GM12878 (cell line): ENCODE measurements at regions not wholly inside any gene's neighbourhood (a gene's known extent, or its start where the extent isn't known, plus 50 kb on each side); places are given as distances from the start of the nearest gene placed in this dataset.

Experiments used
- ATAC-seq: fragments of 200-7000 bp; cut with Tn5 transposase; 3 replicates; pipeline ENCODE4 v1.9.1; 2020; ENCODE audit warnings: mild to moderate bottlenecking, moderate library complexity
- BruUV-seq: library from RNA; stranded (reverse); fragments of 400-500 nt; replicated peaks from 2 replicates; lab custom pipeline; 2021; lab: Mats Ljungman, UMichigan
- CTCF ChIA-PET: fragments of 300-600 bp; sonication (Branson Sonifier 250); formaldehyde crosslinking; extraction: SDS; loops from one replicate; lab custom pipeline; 2021; ENCODE audit warnings: inconsistent platforms; lab: Yijun Ruan, JAX
- POLR2A ChIA-PET: fragments of 350-600 bp; formaldehyde crosslinking; extraction: SDS; loops from one replicate; lab custom pipeline; 2021; ENCODE audit warnings: inconsistent platforms; lab: Charles Lee
- RAD21 ChIA-PET: fragments of 300-600 bp; sonication (Branson Sonifier 250); formaldehyde crosslinking; loops from one replicate; lab custom pipeline; 2023; ENCODE audit warnings: antibody characterized with exemption; ENCODE audit not compliant: unreplicated experiment; lab: Charles Lee
- SMC1A ChIA-PET: fragments of 300-600 bp; sonication (Branson Sonifier 250); formaldehyde crosslinking; loops from one replicate; lab custom pipeline; 2023; ENCODE audit not compliant: unreplicated experiment, uncharacterized antibody; lab: Charles Lee
- DNase-seq: peaks from one replicate; pipeline ENCODE4 v3.0.0-alpha.2; 2011; ENCODE audit warnings: low read depth, low spot score
- FAIRE-seq: peaks from 3 replicates; lab custom pipeline; 2011; peaks lifted over from hg19 to GRCh38; lab: Jason Lieb, UNC
- H2AFZ ChIP-seq: 2 replicates; pipeline ENCODE4 v1.6.0; 2011; ENCODE audit warnings: low read depth, low read length, control low read depth; ENCODE audit not compliant: control insufficient read depth
- H3K27ac ChIP-seq: 2 replicates; pipeline ENCODE4 v1.5.1; 2011; ENCODE audit warnings: control low read depth; ENCODE audit not compliant: control insufficient read depth, insufficient read depth
- H3K27me3 ChIP-seq, 2 experiments: replicated peaks in 1 of 2; 2 replicates each; pipeline versions ENCODE4 v1.6.0 to v1.6.1; 2011; ENCODE audit warnings: low read length in 1 of 2; ENCODE audit not compliant: control insufficient read depth in 2 of 2, insufficient read depth in 2 of 2
- H3K36me3 ChIP-seq, 2 experiments: 2 replicates each; pipeline ENCODE4 v1.5.1; 2011; ENCODE audit warnings: low read length in 1 of 2; ENCODE audit not compliant: control insufficient read depth in 2 of 2, insufficient read depth in 2 of 2
- H3K4me1 ChIP-seq: 2 replicates; pipeline ENCODE4 v1.6.1; 2011; ENCODE audit warnings: mild to moderate bottlenecking, low read length, moderate library complexity, mixed read lengths; ENCODE audit not compliant: control insufficient read depth, insufficient read depth
- H3K4me2 ChIP-seq: 2 replicates; pipeline ENCODE4 v1.6.0; 2011; ENCODE audit warnings: control low read depth; ENCODE audit not compliant: control insufficient read depth, insufficient read depth
- H3K4me3 ChIP-seq: fragments of 200-600 bp; sonication (generic); 2 replicates; pipeline ENCODE4 v1.5.1; 2016
- H3K79me2 ChIP-seq: 2 replicates; pipeline ENCODE4 v1.6.0; 2011; ENCODE audit warnings: low read length; ENCODE audit not compliant: control insufficient read depth, insufficient read depth
- H3K9ac ChIP-seq: 2 replicates; pipeline ENCODE4 v1.8.0; 2011; ENCODE audit warnings: low read length, control low read depth, mixed read lengths; ENCODE audit not compliant: control insufficient read depth, insufficient read depth
- H3K9me3 ChIP-seq: replicated peaks from 3 replicates; pipeline ENCODE4 v1.5.1; 2011; ENCODE audit warnings: mild to moderate bottlenecking, low read length; ENCODE audit not compliant: control insufficient read depth, insufficient read depth
- H4K20me1 ChIP-seq: 2 replicates; pipeline ENCODE4 v1.6.0; 2011; ENCODE audit not compliant: control insufficient read depth, insufficient read depth
- CEBPZ ChIP-seq: fragments of 150-350 bp; IDR thresholded peaks from 2 replicates; pipeline ENCODE4 v1.6.1; 2016; ENCODE audit warnings: low read depth, low read length
- GABPA ChIP-seq: IDR thresholded peaks from 2 replicates; pipeline ENCODE4 v1.6.1; 2014; ENCODE audit warnings: antibody characterized with exemption, low read depth, mild to moderate bottlenecking, inconsistent platforms
- MTA3 ChIP-seq: IDR thresholded peaks from 2 replicates; pipeline ENCODE4 v1.6.1; 2012; ENCODE audit warnings: low read length, inconsistent platforms, borderline replicate concordance
- MXI1 ChIP-seq: fragments of 150-350 bp; IDR thresholded peaks from 2 replicates; pipeline ENCODE4 v1.6.1; 2011; ENCODE audit warnings: low read depth, mild to moderate bottlenecking, inconsistent platforms, low read length, improper control_type of control experiment
- NBN ChIP-seq: fragments of 450-650 bp; IDR thresholded peaks from 2 replicates; pipeline ENCODE4 v1.6.1; 2016
- NR2C2 ChIP-seq: IDR thresholded peaks from 2 replicates; pipeline ENCODE4 v1.6.1; 2011; ENCODE audit warnings: borderline replicate concordance, low read depth; ENCODE audit not compliant: control insufficient read depth, insufficient read length
- RUNX3 ChIP-seq: IDR thresholded peaks from 2 replicates; pipeline ENCODE4 v1.6.1; 2012; ENCODE audit warnings: low read length, inconsistent platforms
- SIN3A ChIP-seq: IDR thresholded peaks from 2 replicates; pipeline ENCODE4 v1.6.1; 2012; ENCODE audit warnings: low read depth, low read length, improper control_type of control experiment
- SKIL ChIP-seq: fragments of 450-650 bp; IDR thresholded peaks from 2 replicates; pipeline ENCODE4 v1.6.1; 2017; ENCODE audit warnings: mild to moderate bottlenecking, low read depth, inconsistent platforms; ENCODE audit not compliant: poor library complexity, severe bottlenecking
- STAT3 ChIP-seq: IDR thresholded peaks from 2 replicates; pipeline ENCODE4 v1.6.1; 2011; ENCODE audit warnings: low read depth, low read length, improper control_type of control experiment
- YY1 ChIP-seq: IDR thresholded peaks from 2 replicates; pipeline ENCODE4 v1.6.1; 2011; ENCODE audit warnings: low read depth, mild to moderate bottlenecking, low read length
- WGBS: methylation state at CpG from one replicate; pipeline ENCODE4 v1.1.6; 2016; ENCODE audit warnings: low lambda C conversion rate; ENCODE audit not compliant: insufficient replicate concordance, insufficient coverage; ENCODE audit errors: missing lambda C conversion rate; 5-methylcytosine and 5-hydroxymethylcytosine counted together
- in situ Hi-C: fragments of 300-500 bp; cut with MboI; formaldehyde crosslinking; loops from 9 replicates; pipeline ENCODE4 v1.14.3; 2018; ENCODE audit warnings: mixed read lengths
- intact Hi-C: fragments of 100-400 bp; cut with micrococcal nuclease; formaldehyde crosslinking; loops from one replicate; pipeline ENCODE4 v1.14.2; 2022; ENCODE audit not compliant: unreplicated experiment
- TF ChIP-seq, protein P1 (sequence below): fragments of 450-650 bp; IDR thresholded peaks from 2 replicates; pipeline ENCODE4 v1.6.1; 2017; ENCODE audit warnings: mild to moderate bottlenecking, moderate library complexity
- TF ChIP-seq, protein P2 (sequence below): fragments of 450-650 bp; IDR thresholded peaks from 2 replicates; pipeline ENCODE4 v1.6.1; 2017; ENCODE audit warnings: low read depth, mild to moderate bottlenecking, moderate library complexity

GRCh38 chr21:32869459-32869858 is 97.9 kb upstream of the PAXBP1 start (continued):
- TF ChIP-seq, protein P1, sequence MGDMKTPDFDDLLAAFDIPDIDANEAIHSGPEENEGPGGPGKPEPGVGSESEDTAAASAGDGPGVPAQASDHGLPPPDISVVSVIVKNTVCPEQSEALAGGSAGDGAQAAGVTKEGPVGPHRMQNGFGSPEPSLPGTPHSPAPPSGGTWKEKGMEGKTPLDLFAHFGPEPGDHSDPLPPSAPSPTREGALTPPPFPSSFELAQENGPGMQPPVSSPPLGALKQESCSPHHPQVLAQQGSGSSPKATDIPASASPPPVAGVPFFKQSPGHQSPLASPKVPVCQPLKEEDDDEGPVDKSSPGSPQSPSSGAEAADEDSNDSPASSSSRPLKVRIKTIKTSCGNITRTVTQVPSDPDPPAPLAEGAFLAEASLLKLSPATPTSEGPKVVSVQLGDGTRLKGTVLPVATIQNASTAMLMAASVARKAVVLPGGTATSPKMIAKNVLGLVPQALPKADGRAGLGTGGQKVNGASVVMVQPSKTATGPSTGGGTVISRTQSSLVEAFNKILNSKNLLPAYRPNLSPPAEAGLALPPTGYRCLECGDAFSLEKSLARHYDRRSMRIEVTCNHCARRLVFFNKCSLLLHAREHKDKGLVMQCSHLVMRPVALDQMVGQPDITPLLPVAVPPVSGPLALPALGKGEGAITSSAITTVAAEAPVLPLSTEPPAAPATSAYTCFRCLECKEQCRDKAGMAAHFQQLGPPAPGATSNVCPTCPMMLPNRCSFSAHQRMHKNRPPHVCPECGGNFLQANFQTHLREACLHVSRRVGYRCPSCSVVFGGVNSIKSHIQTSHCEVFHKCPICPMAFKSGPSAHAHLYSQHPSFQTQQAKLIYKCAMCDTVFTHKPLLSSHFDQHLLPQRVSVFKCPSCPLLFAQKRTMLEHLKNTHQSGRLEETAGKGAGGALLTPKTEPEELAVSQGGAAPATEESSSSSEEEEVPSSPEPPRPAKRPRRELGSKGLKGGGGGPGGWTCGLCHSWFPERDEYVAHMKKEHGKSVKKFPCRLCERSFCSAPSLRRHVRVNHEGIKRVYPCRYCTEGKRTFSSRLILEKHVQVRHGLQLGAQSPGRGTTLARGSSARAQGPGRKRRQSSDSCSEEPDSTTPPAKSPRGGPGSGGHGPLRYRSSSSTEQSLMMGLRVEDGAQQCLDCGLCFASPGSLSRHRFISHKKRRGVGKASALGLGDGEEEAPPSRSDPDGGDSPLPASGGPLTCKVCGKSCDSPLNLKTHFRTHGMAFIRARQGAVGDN: no peak
- TF ChIP-seq MTA3: no peak
- TF ChIP-seq YY1: no peak
- TF ChIP-seq RUNX3: no peak
- no peak for TF ChIP-seq MXI1

- no peak overlapping the region for H2AFZ ChIP-seq
- no peaks in the 10 kb centered on the region for H3K4me1 ChIP-seq
- 29% methylated on average over 3 of the region's 3 CpGs for WGBS
- CTCF ChIA-PET: no interaction called here
- H4K20me1 ChIP-seq: no peaks in the 10 kb centered on the region
- DNase-seq (no peak), FAIRE-seq (no peak), ATAC-seq (no peak)
- H3K79me2 ChIP-seq: no peaks in the 10 kb centered on the region
- no peaks in the 10 kb centered on the region; a peak in 1 of 4 replicates for H3K27me3 ChIP-seq
- no peak overlapping the region for H3K4me2 ChIP-seq
- BruUV-seq: no TSS peak
- H3K4me3 ChIP-seq: no peak overlapping the region
- H3K36me3 ChIP-seq: no peaks in the 10 kb centered on the region
- H3K9me3 ChIP-seq: no peaks in the 10 kb centered on the region
- in situ Hi-C loops (no loop called here), intact Hi-C loops (no loop called here)
- no peak overlapping the region for H3K9ac ChIP-seq
- RAD21 ChIA-PET: no interaction called here
- POLR2A ChIA-PET: no interaction called here
- SMC1A ChIA-PET: no interaction called here
- no peak overlapping the region for H3K27ac ChIP-seq
- no peak for TF ChIP-seq SIN3A
- no peak for TF ChIP-seq GABPA
- TF ChIP-seq SKIL: no peak
- TF ChIP-seq NR2C2: no peak
- no peak for TF ChIP-seq CEBPZ
- no peak for TF ChIP-seq STAT3
- TF ChIP-seq, protein P2, sequence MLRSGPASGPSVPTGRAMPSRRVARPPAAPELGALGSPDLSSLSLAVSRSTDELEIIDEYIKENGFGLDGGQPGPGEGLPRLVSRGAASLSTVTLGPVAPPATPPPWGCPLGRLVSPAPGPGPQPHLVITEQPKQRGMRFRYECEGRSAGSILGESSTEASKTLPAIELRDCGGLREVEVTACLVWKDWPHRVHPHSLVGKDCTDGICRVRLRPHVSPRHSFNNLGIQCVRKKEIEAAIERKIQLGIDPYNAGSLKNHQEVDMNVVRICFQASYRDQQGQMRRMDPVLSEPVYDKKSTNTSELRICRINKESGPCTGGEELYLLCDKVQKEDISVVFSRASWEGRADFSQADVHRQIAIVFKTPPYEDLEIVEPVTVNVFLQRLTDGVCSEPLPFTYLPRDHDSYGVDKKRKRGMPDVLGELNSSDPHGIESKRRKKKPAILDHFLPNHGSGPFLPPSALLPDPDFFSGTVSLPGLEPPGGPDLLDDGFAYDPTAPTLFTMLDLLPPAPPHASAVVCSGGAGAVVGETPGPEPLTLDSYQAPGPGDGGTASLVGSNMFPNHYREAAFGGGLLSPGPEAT: no peak
- no peak for TF ChIP-seq NBN
Measured at GRCh38 chr21:32876426-32876825, 104.9 kb upstream of the PAXBP1 start.
